HG03442 (cell line): ENCODE measurements at regions not wholly inside any gene's neighbourhood (a gene's known extent, or its start where the extent isn't known, plus 50 kb on each side); places are given as distances from the start of the nearest gene placed in this dataset.
A peak's percentile ranks its signal among the peaks of the same experiment; 100 is the strongest.

Experiments used
- ATAC-seq: cut with Tn5 transposase; IDR thresholded peaks from one replicate; pipeline ENCODE4 v1.9.1; 2021; ENCODE audit warnings: mild to moderate bottlenecking, moderate library complexity; ENCODE audit not compliant: unreplicated experiment

GRCh38 chr4:180485407-180485806, 1757.8 kb upstream of the TENM3 start:
- ATAC-seq, result no peak

- no peak for ATAC-seq
Observed at GRCh38 chr4:180486342-180486741, 1756.9 kb upstream of the TENM3 start.

GRCh38 chr4:180489787-180490186, 1753.4 kb upstream of the TENM3 start:
- no peak for ATAC-seq

- no peak for ATAC-seq
Observed at GRCh38 chr4:180491210-180491609, 1752.0 kb upstream of the TENM3 start.

GRCh38 chr4:180493299-180493698, 1749.9 kb upstream of the TENM3 start:
- no peak for ATAC-seq

- ATAC-seq, result no peak
Observed at GRCh38 chr4:180500154-180500553, 1743.0 kb upstream of the TENM3 start.

- no peak for ATAC-seq
Observed at GRCh38 chr4:180512801-180513475, 1730.3 kb upstream of the TENM3 start.

- no peak for ATAC-seq
Observed at GRCh38 chr4:180518906-180519305, 1724.3 kb upstream of the TENM3 start.

- no peak for ATAC-seq
Observed at GRCh38 chr4:180521181-180521580, 1722.0 kb upstream of the TENM3 start.

- ATAC-seq, result no peak
Observed at GRCh38 chr4:180525523-180526077, 1717.6 kb upstream of the TENM3 start.

GRCh38 chr4:180528003-180528402, 1715.2 kb upstream of the TENM3 start:
- no peak for ATAC-seq

- ATAC-seq, result no peak
Observed at GRCh38 chr4:180530787-180531186, 1712.4 kb upstream of the TENM3 start.

- ATAC-seq, result no peak
Observed at GRCh38 chr4:180532691-180533090, 1710.5 kb upstream of the TENM3 start.

GRCh38 chr4:180538384-180539057, 1704.7 kb upstream of the TENM3 start:
- ATAC-seq, result no peak

- no peak for ATAC-seq
Observed at GRCh38 chr4:180539284-180539683, 1703.9 kb upstream of the TENM3 start.

- ATAC-seq, result no peak
Observed at GRCh38 chr4:180541678-180542077, 1701.5 kb upstream of the TENM3 start.

GRCh38 chr4:180542445-180543100, 1700.6 kb upstream of the TENM3 start:
- no peak for ATAC-seq

GRCh38 chr4:180550106-180550505, 1693.1 kb upstream of the TENM3 start:
- ATAC-seq, result no peak

GRCh38 chr4:180557348-180557747, 1685.9 kb upstream of the TENM3 start:
- ATAC-seq, result peak; percentile 57

- ATAC-seq, result no peak
Observed at GRCh38 chr4:180557950-180558349, 1685.3 kb upstream of the TENM3 start.

- ATAC-seq, result no peak
Observed at GRCh38 chr4:180558427-180558826, 1684.8 kb upstream of the TENM3 start.

- ATAC-seq, result no peak
Observed at GRCh38 chr4:180560896-180561295, 1682.3 kb upstream of the TENM3 start.
